Upper lobe of left lung (tissue), 4 donors: ENCODE measurements at regions not wholly inside any gene's neighbourhood (a gene's known extent, or its start where the extent isn't known, plus 50 kb on each side); places are given as distances from the start of the nearest gene placed in this dataset.

Experiments
- CTCF ChIP-seq, 6 experiments: fragments of 450-650 bp in 4 of 6; fragments of 200-600 bp in 2 of 6; sonication (generic) in 2 of 6; IDR thresholded peaks; one replicate each; pipeline ENCODE4 v1.5.1; 2016 to 2019; ENCODE audit warnings: antibody characterized with exemption in 6 of 6
- EP300 ChIP-seq, 4 donors: sonication (generic); formaldehyde crosslinking; IDR thresholded peaks; one replicate each; pipeline ENCODE4 v1.5.1; 2017; ENCODE audit warnings: antibody characterized with exemption in 4 of 4, control low read depth in 2 of 4
- POLR2A ChIP-seq, 4 donors: fragments of 450-650 bp; IDR thresholded peaks; one replicate each; pipeline ENCODE4 v1.5.1; 2016 to 2017; ENCODE audit warnings: antibody characterized with exemption in 4 of 4, mild to moderate bottlenecking in 2 of 4
- POLR2AphosphoS5 ChIP-seq, 2 donors: sonication (generic); formaldehyde crosslinking; IDR thresholded peaks; one replicate each; pipeline ENCODE4 v1.5.1; 2017; ENCODE audit warnings: antibody characterized with exemption in 2 of 2

GRCh38 chr3:67715971-67716370 is 61.6 kb upstream of the SUCLG2 start:
- TF ChIP-seq POLR2A (IDR thresholded peaks at IDR 0.05) = no peak
- TF ChIP-seq CTCF (IDR thresholded peaks at IDR 0.05) = no peak
- TF ChIP-seq EP300 (IDR thresholded peaks at IDR 0.05) = no peak
- TF ChIP-seq POLR2AphosphoS5 (IDR thresholded peaks at IDR 0.05) = no peak
